GM21717 (cell line): ENCODE measurements at regions not wholly inside any gene's neighbourhood (a gene's known extent, or its start where the extent isn't known, plus 50 kb on each side); places are given as distances from the start of the nearest gene placed in this dataset.

ENCODE experiments used
- ATAC-seq: cut with Tn5 transposase; IDR thresholded peaks from one replicate; pipeline ENCODE4 v1.9.1; 2021; ENCODE audit warnings: mild to moderate bottlenecking, moderate library complexity; ENCODE audit not compliant: unreplicated experiment

- ATAC-seq: no peak
Measured at GRCh38 chr5:82765765-82766164, 311.4 kb downstream of the TMEM167A start.

GRCh38 chr5:82760856-82761255 lies 316.3 kb downstream of the TMEM167A start:
- no peak for ATAC-seq

GRCh38 chr5:82758881-82759280 lies 318.3 kb downstream of the TMEM167A start:
- ATAC-seq: no peak

GRCh38 chr5:82754759-82755158 lies 322.4 kb downstream of the TMEM167A start:
- ATAC-seq: peak; percentile 96

- ATAC-seq: no peak
Measured at GRCh38 chr5:82754036-82754746, 323.0 kb downstream of the TMEM167A start.

GRCh38 chr5:82753374-82753773 lies 323.8 kb downstream of the TMEM167A start:
- ATAC-seq: no peak

- ATAC-seq: no peak
Measured at GRCh38 chr5:82749461-82749820, 327.8 kb downstream of the TMEM167A start.

- ATAC-seq: no peak
Measured at GRCh38 chr5:82748688-82749460, 328.3 kb downstream of the TMEM167A start.

GRCh38 chr5:82747986-82748385 lies 329.2 kb downstream of the TMEM167A start:
- ATAC-seq: no peak

GRCh38 chr5:82745016-82745415 lies 332.2 kb downstream of the TMEM167A start:
- ATAC-seq: no peak

- ATAC-seq: no peak
Measured at GRCh38 chr5:82738681-82739269, 338.4 kb downstream of the TMEM167A start.

- ATAC-seq: no peak
Measured at GRCh38 chr5:82735160-82735789, 341.9 kb downstream of the TMEM167A start.

- ATAC-seq: no peak
Measured at GRCh38 chr5:82734347-82734746, 342.8 kb downstream of the TMEM167A start.

GRCh38 chr5:82730913-82731312 lies 346.3 kb downstream of the TMEM167A start:
- ATAC-seq: no peak

- no peak for ATAC-seq
Measured at GRCh38 chr5:82728926-82729702, 348.1 kb downstream of the TMEM167A start.

- ATAC-seq: no peak
Measured at GRCh38 chr5:82723168-82723567, 354.0 kb downstream of the TMEM167A start.

GRCh38 chr5:82721087-82721410 lies 356.1 kb downstream of the TMEM167A start:
- ATAC-seq: no peak

GRCh38 chr5:82720213-82721086 lies 356.7 kb downstream of the TMEM167A start:
- ATAC-seq: no peak

GRCh38 chr5:82719368-82719767 lies 357.8 kb downstream of the TMEM167A start:
- peak; percentile 94 for ATAC-seq

GRCh38 chr5:82717738-82718137 lies 359.5 kb downstream of the TMEM167A start:
- ATAC-seq: no peak
